T-helper 2 cell treated with Interferon-gamma antibody and Interleukin-4, amounts not matched to agents 5 μg/mL and 100 μg/mL, for 36 hours (primary cell): ENCODE measurements at regions not wholly inside any gene's neighbourhood (a gene's known extent, or its start where the extent isn't known, plus 50 kb on each side); places are given as distances from the start of the nearest gene placed in this dataset.

Experiments used
- DNase-seq: peaks from one replicate; pipeline ENCODE4 v3.0.0; 2021; ENCODE audit warnings: low spot score
- H3K27ac Mint-ChIP-seq: one replicate; pipeline ENCODE4 v1.8.0; 2021; ENCODE audit warnings: mild to moderate bottlenecking, mixed read lengths
- H3K27me3 Mint-ChIP-seq: one replicate; pipeline ENCODE4 v1.8.0; 2021; ENCODE audit warnings: low read depth, mixed read lengths
- H3K36me3 Mint-ChIP-seq: one replicate; pipeline ENCODE4 v1.8.0; 2021; ENCODE audit warnings: low read depth, mixed read lengths
- H3K4me1 Mint-ChIP-seq: one replicate; pipeline ENCODE4 v1.8.0; 2021; ENCODE audit warnings: low read depth, mixed read lengths
- H3K4me3 Mint-ChIP-seq: one replicate; pipeline ENCODE4 v1.8.0; 2022; ENCODE audit warnings: mild to moderate bottlenecking, moderate library complexity, mixed read lengths
- H3K9me3 Mint-ChIP-seq: one replicate; pipeline ENCODE4 v1.8.0; 2021; ENCODE audit warnings: mixed read lengths

GRCh38 chr16:50478075-50478772, 70.0 kb upstream of the NKD1 start:
- H3K36me3 Mint-ChIP-seq: no peaks in the 10 kb centered on the region
- H3K4me3 Mint-ChIP-seq: no peak overlapping the region
- H3K27ac Mint-ChIP-seq: no peak overlapping the region
- no peaks in the 10 kb centered on the region for H3K9me3 Mint-ChIP-seq
- peaks cover 4% of the 10 kb centered on the region for H3K27me3 Mint-ChIP-seq
- peaks cover 7% of the 10 kb centered on the region for H3K4me1 Mint-ChIP-seq
- DNase-seq: no peak

DNA sequence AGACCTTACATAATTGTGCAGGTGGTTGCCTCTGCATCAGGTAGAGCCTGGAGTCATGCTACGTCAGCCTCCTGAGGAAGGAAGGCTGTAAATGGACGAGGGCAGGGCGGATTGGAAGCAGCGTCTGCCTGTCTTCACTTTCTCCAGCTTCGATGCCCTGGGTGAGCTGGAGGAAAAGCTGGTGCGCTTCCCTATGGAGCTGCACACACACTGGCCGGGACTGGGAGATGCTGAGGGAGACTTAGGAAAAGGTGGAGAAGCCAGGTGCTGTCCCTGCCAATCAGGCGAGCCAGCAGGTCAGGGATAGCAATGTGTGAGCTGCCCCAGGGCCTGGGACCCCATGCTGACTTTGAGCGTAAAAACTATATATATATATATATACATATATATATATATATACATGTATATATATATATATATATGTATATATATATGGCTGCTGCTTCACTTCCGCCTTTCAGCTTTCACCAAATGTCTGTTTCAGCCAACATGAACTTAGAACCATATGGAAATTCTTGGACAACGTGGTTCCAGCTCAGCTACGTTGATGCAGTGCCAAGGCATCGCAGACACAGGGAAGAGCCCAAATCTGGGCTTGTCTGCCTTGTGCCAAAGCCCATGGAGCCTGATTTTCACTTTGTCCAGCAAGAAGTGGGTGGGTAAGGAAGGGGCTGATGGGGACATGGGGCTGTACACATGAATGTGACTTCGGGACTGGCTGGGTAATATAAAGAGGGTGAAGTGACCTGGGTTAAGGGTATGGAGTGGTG, 71.5 kb upstream of the NKD1 start:
- H3K27me3 Mint-ChIP-seq: peaks cover 4% of the 10 kb centered on the region
- peaks cover 9% of the 10 kb centered on the region for H3K4me1 Mint-ChIP-seq
- no peaks in the 10 kb centered on the region for H3K36me3 Mint-ChIP-seq
- H3K27ac Mint-ChIP-seq: no peak overlapping the region
- H3K4me3 Mint-ChIP-seq: no peak overlapping the region
- DNase-seq: no peak
- no peaks in the 10 kb centered on the region for H3K9me3 Mint-ChIP-seq

- Mint-ChIP-seq H3K4me1 (peaks cover 9% of the 10 kb centered on the region), H3K27me3 (peaks cover 13% of the 10 kb centered on the region)
These were observed 73.0 kb upstream of the NKD1 start for GRCh38 chr16:50475170-50475569.

DNA sequence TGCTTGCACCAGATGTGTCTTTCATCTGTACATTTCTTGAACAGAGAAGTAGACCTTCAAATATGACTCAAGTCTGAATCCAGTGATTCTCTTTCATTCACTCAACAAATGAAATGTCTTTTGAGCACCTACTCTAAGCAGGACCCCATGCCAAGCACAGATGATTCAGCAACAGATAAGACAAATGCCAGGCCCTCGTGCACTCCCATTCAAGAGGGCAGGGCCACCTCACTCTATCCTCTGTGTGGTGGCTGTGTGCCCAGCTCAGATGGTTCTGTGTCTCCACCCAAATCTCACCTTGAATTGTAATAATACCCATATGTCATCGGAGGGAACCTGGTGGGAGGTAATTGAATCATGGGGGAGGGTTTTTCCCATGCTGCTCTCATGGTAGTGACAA, 74.1 kb upstream of the NKD1 start:
- H3K9me3 Mint-ChIP-seq: no peaks in the 10 kb centered on the region
- peaks cover 15% of the 10 kb centered on the region for H3K27me3 Mint-ChIP-seq
- peaks cover 9% of the 10 kb centered on the region for H3K4me1 Mint-ChIP-seq
- no peak for DNase-seq
- H3K4me3 Mint-ChIP-seq: no peak overlapping the region
- H3K27ac Mint-ChIP-seq: no peak overlapping the region
- no peaks in the 10 kb centered on the region for H3K36me3 Mint-ChIP-seq

More at GRCh38 chr16:50475170-50475569, 73.0 kb upstream of the NKD1 start:
- Mint-ChIP-seq H3K9me3 (no peaks in the 10 kb centered on the region), H3K27ac (no peak overlapping the region), H3K4me3 (no peak overlapping the region), H3K36me3 (no peaks in the 10 kb centered on the region)
- DNase-seq: no peak

DNA sequence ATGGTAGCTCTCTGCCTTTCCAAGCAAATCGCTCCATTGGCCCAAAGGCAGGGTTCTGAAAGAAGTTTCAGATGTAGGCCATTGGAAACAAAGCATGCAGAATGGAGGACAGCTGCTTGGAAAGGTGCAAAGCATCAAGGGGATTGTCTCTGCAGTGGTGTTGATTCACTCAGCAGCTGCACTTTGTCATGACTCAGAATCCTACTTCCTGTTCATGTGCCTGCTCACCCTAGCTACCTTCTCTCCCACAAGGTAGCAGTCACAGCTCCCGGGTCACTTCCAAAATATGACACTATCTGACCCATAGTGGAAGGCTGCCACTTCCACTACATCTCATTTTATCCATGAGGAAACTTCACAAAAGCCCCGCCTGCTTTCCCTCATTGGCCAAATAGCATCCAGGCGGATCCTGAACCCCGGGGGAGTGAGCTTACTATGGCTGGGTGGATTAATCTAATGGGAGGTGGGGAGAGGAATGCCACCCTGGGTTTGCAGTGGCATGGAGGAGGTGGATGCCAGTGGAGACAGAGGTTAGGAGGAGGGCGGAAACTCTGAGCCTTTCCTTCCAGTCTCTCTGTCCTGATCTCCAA, 74.7 kb upstream of the NKD1 start:
- H3K4me3 Mint-ChIP-seq: no peak overlapping the region
- peaks cover 22% of the 10 kb centered on the region for H3K27me3 Mint-ChIP-seq
- DNase-seq: peak; percentile 11
- H3K9me3 Mint-ChIP-seq: no peaks in the 10 kb centered on the region
- H3K4me1 Mint-ChIP-seq: peaks cover 9% of the 10 kb centered on the region
- H3K36me3 Mint-ChIP-seq: no peaks in the 10 kb centered on the region
- H3K27ac Mint-ChIP-seq: no peak overlapping the region

DNA sequence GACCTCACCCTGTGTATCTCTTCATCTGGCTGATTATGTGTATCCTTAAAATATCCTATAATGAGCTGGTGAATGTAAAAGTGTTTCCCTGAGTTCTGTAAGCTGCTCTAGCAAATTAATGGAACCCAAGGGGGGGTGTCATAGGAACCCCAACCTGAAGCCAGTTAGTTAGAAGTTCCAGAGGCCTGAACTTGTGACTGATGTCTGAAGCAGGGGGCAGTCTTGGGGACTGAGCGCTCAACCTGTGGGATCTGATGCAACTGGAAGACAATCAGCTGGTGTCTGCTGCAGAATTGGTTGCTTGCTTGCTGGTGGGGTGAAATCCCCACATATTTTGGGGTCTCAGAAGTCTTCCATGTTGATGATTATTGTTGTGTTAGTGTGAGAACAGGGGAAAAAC, 75.7 kb upstream of the NKD1 start:
- no peaks in the 10 kb centered on the region for H3K36me3 Mint-ChIP-seq
- peaks cover 28% of the 10 kb centered on the region for H3K27me3 Mint-ChIP-seq
- peaks cover 9% of the 10 kb centered on the region for H3K4me1 Mint-ChIP-seq
- no peak overlapping the region for H3K4me3 Mint-ChIP-seq
- no peak for DNase-seq
- H3K9me3 Mint-ChIP-seq: no peaks in the 10 kb centered on the region
- no peak overlapping the region for H3K27ac Mint-ChIP-seq

GRCh38 chr16:50470687-50471086, 77.5 kb upstream of the NKD1 start:
- Mint-ChIP-seq H3K4me3 (no peak overlapping the region), H3K27me3 (peaks cover 40% of the 10 kb centered on the region)

DNA sequence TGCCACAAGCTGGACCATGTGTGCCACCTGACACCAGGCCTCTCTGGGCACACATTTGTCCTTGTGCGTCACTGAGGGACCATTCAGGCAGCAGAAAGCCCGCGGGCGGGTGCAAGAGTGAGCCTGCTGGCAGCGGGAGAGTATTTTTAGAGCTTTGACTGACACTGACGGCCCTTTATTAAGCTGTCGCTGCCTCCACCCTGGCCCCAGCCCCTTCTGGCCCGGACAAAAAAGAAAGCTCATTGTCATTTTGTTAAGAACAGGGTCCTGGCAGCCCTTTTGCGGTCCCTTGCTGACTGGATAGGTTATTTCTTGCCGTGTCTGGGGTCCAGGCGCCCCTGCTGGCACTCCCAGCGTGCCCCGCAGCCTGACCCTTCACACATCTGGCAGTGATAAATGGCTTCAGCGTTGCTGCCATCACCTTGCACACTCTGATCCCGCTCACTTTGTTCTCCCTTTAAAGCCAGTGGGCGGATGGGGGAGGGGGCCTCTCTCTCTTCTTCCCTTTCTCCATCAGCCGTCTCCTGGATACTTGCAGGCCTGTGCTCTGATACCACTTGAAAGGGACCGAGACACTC, 78.4 kb upstream of the NKD1 start:
- H3K27ac Mint-ChIP-seq: no peak overlapping the region
- no peaks in the 10 kb centered on the region for H3K9me3 Mint-ChIP-seq
- peaks cover 9% of the 10 kb centered on the region for H3K4me1 Mint-ChIP-seq
- peaks cover 40% of the 10 kb centered on the region for H3K27me3 Mint-ChIP-seq
- H3K36me3 Mint-ChIP-seq: no peaks in the 10 kb centered on the region
- no peak for DNase-seq
- H3K4me3 Mint-ChIP-seq: no peak overlapping the region

More at GRCh38 chr16:50470687-50471086, 77.5 kb upstream of the NKD1 start:
- no peak for DNase-seq
- H3K36me3 Mint-ChIP-seq: no peaks in the 10 kb centered on the region
- H3K9me3 Mint-ChIP-seq: no peaks in the 10 kb centered on the region
- H3K27ac Mint-ChIP-seq: no peak overlapping the region
- peaks cover 9% of the 10 kb centered on the region for H3K4me1 Mint-ChIP-seq

DNA sequence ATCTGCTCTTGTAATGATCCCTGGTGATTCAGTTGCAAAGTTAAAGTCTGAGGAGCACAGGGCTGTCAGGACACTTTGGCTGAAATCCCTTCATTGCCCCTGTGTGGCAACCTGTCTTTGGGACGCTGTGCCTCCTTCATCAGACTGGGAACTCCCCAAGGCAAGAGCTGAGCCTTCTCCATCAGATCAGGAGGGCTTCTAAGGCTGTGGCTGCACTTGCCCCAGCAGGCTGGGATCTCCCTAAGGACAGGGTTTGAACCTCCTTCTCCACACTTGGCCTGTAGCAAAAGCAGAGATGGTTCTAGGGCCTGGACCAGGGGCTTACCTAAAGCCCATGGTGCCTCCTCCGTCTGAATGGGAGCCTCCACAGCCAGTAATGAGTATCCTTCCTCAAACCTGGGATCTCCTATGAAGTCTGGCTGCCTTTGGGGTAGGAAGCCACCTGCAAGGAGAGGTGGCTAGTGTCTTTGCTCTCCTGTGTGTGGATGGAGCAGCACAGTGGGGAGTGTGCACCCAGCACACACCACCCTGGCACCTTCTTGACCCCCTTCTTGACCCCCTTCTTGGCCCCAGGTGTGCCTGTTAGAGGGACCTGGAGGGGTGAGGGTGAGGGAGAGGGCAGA, 79.0 kb upstream of the NKD1 start:
- no peak for DNase-seq
- no peaks in the 10 kb centered on the region for H3K36me3 Mint-ChIP-seq

DNA sequence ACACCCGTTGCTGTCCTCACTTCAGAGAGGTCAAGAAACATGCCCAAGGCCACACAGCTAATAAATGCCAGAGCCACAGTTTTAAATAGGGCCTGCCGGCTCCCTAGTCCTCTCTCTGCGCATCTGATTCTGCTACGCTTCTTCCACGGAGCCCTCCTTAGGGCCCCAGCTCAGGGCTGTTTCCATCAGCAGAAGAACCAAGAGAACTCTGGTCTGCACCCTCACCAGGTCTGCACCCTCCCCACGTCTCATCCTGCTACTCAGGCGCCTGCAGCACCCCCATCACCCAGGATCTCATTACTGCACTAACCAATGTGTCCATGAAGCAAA, 79.5 kb upstream of the NKD1 start:
- DNase-seq: no peak
- no peak overlapping the region for H3K27ac Mint-ChIP-seq
- H3K27me3 Mint-ChIP-seq: peaks cover 40% of the 10 kb centered on the region
- no peaks in the 10 kb centered on the region for H3K36me3 Mint-ChIP-seq
- no peaks in the 10 kb centered on the region for H3K9me3 Mint-ChIP-seq
- H3K4me1 Mint-ChIP-seq: peaks cover 6% of the 10 kb centered on the region
- H3K4me3 Mint-ChIP-seq: peak overlapping the region; percentile 38

More for the DNA sequence above, 79.0 kb upstream of the NKD1 start:
- no peak overlapping the region for H3K4me3 Mint-ChIP-seq
- H3K9me3 Mint-ChIP-seq: no peaks in the 10 kb centered on the region
- H3K27ac Mint-ChIP-seq: no peak overlapping the region
- peaks cover 9% of the 10 kb centered on the region for H3K4me1 Mint-ChIP-seq
- peaks cover 40% of the 10 kb centered on the region for H3K27me3 Mint-ChIP-seq

DNA sequence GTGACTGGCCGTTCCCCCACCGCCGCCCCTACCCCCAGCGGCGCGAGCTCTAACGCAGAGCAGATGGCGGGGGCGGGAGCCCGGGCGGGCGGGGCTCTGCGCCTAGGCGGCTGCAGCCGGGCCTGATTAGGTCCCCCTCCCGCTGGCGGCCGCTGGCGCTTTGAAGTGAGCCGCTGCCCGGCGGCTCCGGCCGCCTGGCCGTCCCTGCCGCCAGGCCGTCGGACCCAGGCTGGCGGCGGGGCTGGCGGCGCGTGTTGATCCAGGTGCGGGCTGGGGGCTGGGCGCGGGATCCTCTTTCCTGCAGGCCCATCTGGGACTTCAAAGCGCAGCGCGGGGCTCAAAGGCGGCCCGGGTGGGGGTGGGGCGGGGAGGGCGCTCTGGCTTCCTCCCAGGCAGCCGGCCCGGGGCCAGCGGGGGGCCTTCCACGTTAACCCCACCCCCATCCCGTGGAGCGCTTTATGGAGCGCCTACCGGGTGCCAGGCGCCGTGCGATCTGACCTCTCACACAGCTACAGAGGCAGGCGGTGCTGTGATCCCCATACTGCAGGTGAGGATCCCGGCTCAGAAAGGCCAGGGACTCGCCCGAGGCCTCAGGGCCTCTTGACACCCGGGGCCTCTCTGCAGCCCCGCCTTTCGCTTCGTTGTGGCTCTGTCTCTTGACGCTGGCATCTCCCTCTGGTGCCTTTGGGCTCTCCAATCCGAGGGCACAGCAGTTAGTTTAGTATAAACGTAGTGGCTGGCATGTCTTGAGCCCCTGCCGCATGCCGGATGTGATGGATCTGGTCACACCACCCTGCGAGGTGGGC, 80.0 kb upstream of the NKD1 start:
- peak overlapping the region; percentile 54 for H3K4me3 Mint-ChIP-seq
- H3K27me3 Mint-ChIP-seq: peaks cover 40% of the 10 kb centered on the region
- DNase-seq: no peak
- no peaks in the 10 kb centered on the region for H3K36me3 Mint-ChIP-seq
- H3K27ac Mint-ChIP-seq: no peak overlapping the region
- H3K9me3 Mint-ChIP-seq: no peaks in the 10 kb centered on the region
- H3K4me1 Mint-ChIP-seq: peaks cover 2% of the 10 kb centered on the region

GRCh38 chr16:50467559-50467942, 80.6 kb upstream of the NKD1 start:
- H3K27me3 Mint-ChIP-seq: peaks cover 40% of the 10 kb centered on the region
- H3K36me3 Mint-ChIP-seq: no peaks in the 10 kb centered on the region
- no peaks in the 10 kb centered on the region for H3K4me1 Mint-ChIP-seq
- no peak overlapping the region for H3K27ac Mint-ChIP-seq
- H3K4me3 Mint-ChIP-seq: peak overlapping the region; percentile 54
- H3K9me3 Mint-ChIP-seq: no peaks in the 10 kb centered on the region
- no peak for DNase-seq

GRCh38 chr16:50466170-50466569, 82.0 kb upstream of the NKD1 start:
- no peaks in the 10 kb centered on the region for H3K9me3 Mint-ChIP-seq
- H3K4me3 Mint-ChIP-seq: no peak overlapping the region
- no peak overlapping the region for H3K27ac Mint-ChIP-seq
- no peaks in the 10 kb centered on the region for H3K36me3 Mint-ChIP-seq
- no peak for DNase-seq
- no peaks in the 10 kb centered on the region for H3K4me1 Mint-ChIP-seq
- peaks cover 40% of the 10 kb centered on the region for H3K27me3 Mint-ChIP-seq
